ENCODE measurements at regions not wholly inside any gene's neighbourhood (a gene's known extent, or its start where the extent isn't known, plus 50 kb on each side); places are given as distances from the start of the nearest gene placed in this dataset.

GRCh38 chr1:204801211-204801610 is 69.5 kb upstream of the NFASC start:
- TF ChIP-seq YY1 (IDR thresholded peaks at IDR 0.05; ENCODE audit: insufficient read depth, insufficient read length) (no peak), ZNF274 (IDR thresholded peaks at IDR 0.05; ENCODE audit: low read depth, low read length) (no peak), SUZ12 (IDR thresholded peaks at IDR 0.05; ENCODE audit: extremely low read depth, insufficient read depth, insufficient read length) (no peak)
